Activated gamma-delta T cell (primary cell): ENCODE measurements at regions not wholly inside any gene's neighbourhood (a gene's known extent, or its start where the extent isn't known, plus 50 kb on each side); places are given as distances from the start of the nearest gene placed in this dataset.
"Not testable (repeated sequence)": the region's sequence is repeated elsewhere in the genome, so short reads cannot be mapped to it uniquely, and the experiment has no call there.

Source experiments
- DNase-seq: peaks from one replicate; lab custom pipeline; 2025; lab: John Stamatoyannopoulos, UW

DNA sequence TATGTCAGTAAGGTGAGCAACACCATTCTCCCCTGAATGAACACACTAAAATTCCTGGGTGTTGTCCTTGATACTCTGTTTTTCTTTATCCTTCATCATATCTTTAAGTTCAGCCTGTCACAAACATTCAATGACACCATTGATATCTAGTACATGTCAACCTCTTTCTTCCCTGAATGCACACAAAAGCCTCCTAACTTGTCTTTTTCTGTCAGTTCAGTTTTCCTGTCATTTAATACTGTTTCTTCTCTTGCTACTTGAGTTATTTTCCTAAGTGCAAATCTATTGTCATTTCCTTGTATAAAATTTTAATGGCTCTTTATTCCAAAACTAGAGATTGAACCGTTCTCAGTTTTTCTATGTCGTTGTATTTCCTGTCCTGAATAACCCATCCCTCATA lies 1107.6 kb upstream of the SLC39A10 start:
- DNase-seq, result no peak

DNA sequence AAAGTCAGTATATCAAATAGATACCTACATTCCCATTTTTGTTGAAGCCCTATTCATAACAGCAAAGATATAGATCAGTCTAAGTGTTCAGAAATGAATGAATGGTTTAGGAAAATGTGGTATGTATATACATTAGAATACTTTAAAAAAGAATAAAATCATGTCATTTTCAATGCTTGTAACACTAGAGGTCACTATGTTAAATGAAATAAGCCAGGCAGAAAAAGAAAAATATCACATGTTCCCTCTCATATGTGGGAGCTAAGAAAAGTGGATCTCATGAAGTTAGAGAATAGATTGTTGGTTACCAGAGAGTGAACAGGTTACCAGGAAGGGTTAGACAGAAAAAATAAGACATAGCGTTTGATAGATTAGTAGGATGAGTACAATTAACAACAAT lies 1111.0 kb upstream of the SLC39A10 start:
- no peak for DNase-seq

DNA sequence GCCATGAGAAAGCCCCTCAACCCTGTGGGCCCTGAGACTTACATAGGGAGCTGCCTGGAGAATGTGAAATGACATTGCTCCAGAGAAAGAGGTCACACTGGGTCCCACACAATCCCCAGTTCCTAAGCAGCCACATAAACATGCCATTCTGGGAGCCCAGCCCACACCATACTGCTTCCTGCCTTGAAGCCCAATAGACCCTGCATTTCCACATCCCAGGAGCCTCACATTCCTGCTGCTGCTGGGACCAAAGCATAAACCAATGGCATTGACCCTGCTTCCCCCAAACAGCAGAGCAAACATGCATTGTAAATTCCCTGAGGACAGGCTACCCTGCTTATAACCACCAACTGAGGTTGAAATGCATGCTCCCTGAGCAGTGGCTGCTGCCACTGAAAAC lies 1117.6 kb upstream of the SLC39A10 start:
- no peak for DNase-seq

DNA sequence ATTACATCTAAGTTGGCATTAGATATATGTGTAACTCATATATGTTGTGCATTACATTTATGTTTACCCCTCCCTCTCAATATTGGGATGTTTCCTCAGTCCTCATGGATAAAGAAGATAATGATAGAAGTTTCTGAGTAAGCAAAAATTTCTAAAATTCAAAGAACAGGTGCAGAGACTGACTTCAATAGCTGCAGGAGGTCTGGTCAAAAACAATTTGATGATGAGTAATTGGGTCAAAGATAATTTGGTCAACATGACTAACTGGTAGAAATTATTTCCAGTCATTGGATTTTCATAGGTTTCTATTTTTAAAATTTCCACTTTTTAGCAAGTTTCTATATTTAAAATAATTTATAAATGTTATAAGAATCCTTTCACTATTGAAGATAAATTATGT lies 1130.9 kb upstream of the SLC39A10 start:
- no peak for DNase-seq

DNA sequence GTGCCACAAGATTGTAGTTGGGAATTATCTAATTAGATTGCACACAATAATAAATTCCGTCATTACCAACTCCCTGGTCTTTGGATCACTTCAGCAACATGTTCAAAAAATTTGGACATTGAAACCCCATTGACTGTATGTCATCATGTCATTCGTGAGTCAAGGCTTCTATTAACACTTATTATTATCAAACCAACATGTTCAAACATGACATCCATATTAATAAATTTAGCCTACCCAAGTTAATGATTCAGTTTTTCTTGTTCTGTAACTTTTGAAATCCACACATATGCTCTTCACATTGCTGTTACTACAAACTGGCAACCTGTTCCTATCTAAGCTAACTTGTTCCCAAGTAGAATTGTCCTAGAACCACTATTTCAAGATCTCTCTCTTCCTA lies 1142.7 kb upstream of the SLC39A10 start:
- DNase-seq, result no peak

DNA sequence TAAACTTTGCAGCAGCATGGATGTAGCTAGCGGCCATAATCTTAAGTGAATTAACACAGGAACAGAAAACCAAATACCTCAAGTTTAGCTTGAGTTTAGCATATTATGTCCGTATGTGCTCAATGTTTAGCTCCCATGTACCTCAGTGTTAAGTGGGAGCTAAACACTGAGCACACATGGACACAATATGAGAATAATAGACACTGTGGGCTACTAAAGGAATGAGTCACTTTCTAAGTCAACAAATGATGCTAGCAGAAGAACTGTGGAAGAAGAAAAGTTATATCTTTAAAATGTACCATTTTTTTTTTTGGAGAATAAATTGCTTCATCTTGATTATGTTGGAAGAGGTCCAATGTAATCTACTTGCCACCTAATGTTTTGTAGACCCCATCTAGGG lies 1146.0 kb upstream of the SLC39A10 start:
- not testable (repeated sequence) for DNase-seq

DNA sequence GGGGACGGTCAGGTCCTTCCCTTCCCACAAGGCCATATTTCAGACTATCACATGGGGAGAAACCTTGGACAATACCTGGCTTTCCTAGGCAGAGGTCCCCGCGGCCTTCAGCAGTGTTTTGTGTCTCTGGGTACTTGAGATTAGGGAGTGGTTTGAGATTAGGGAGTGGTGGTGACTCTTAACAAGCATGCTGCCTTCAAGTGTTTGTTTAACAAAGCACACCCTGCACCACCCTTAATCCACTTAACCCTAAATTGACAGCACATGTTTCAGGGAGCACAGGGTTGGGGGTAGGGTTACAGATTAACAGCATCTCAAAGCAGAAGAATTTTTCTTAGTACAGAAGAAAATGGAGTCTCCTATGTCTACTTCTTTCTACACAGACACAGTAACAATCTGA lies 1152.2 kb upstream of the SLC39A10 start:
- not testable (repeated sequence) for DNase-seq

DNA sequence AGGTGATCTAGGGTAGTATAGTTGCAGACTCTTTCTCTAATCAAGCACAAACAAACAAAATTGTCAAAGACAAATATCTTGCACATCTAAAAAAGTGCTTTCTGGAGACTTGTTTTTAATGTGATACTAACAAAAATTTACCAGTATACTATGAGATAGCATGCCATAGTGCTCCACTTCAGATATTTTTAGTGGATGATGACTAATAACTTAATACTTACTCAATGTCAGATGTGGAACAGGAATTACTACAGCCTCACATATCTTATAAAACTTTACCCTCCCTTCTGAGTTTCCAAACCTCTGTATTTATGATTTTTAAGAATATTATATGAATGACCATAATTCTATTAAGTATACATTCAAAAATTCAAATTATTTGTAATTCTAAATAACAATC lies 1162.0 kb upstream of the SLC39A10 start:
- no peak for DNase-seq

DNA sequence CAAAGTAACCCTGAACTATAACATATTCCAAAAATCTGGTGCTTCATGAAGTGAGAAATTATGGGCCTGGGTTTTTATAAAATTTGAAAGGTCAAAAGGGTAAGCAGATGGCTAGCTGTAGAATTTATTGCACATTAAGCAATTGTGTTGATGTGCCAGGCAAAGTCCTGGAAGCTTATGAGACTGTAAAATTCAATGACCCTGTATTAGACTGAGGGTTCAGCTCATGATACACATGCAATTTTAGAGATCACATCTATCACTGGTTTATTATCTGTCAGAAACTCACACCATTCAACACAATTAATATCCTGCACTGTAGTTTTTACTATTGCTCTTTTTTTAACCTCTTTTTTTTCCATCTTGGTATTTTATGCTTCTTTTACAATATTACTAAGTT lies 1162.6 kb upstream of the SLC39A10 start:
- DNase-seq, result no peak

DNA sequence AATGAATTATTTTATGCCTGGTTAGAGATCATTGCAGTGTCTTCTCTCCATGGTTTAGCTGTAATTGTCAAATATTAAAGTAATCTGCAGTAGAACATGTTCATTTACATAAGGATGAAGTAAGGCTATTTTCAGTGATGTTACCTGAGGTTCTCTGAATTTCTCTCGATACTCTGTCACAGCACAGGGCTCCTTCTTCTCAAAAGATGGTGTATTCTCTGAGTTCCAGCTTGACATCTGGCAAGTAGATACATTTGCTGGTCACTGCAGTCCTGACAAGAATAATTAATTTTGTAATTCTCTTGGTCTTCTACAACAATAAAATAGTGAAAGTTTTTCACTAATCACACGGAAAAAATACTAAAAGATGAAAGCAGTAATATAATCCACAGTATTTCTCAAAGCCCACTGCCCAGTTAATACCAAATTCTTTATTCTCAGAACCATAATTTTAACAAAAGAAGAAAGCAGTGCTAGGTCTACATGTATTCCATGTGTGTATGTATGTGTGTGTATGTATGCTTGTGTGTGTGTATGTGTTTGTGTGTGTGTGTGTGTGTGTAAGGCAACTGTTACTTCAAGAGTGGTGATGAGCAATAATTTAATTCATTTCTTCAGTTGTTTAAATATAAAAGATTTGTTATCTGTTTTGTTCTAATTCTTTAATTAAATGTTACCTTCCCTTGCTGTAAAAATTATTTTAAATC lies 1165.5 kb upstream of the SLC39A10 start:
- no peak for DNase-seq

DNA sequence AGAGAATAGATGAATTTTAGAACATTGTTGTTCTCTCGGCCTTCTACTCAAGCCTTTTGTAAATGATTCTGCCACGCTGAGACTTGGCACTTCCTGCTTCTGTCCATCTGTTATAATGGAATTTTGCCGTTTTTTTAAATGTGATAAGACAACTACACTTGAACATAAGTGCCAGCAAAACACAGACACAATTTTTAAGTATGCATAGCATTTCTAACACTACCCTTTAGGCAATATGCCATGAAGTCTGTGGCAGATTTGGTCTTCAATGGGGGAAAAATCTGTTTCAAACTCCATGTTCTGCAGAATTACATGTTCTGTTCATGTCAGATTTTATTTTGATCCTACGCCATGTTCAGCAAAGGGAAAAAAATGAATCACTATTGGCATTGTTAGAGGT lies 1170.7 kb upstream of the SLC39A10 start:
- DNase-seq, result no peak

DNA sequence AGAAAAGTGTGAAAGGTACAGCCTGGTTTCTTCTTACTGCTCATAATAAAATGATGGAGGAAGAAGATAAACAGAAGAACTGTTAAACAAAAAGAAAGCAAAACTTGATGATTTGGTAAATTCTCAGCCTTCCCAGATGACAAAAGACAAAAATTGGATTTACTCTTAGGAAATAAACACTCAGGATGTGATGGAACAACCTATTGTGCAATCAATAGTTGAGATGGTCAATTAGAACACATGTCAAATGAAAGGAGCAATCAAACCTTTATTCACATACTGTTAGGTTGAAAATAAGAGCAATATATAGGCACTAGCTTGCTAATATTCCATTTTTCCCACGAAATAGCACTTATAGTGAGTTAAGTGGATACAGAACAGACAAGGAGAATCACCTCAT lies 1174.0 kb upstream of the SLC39A10 start:
- DNase-seq, result no peak

DNA sequence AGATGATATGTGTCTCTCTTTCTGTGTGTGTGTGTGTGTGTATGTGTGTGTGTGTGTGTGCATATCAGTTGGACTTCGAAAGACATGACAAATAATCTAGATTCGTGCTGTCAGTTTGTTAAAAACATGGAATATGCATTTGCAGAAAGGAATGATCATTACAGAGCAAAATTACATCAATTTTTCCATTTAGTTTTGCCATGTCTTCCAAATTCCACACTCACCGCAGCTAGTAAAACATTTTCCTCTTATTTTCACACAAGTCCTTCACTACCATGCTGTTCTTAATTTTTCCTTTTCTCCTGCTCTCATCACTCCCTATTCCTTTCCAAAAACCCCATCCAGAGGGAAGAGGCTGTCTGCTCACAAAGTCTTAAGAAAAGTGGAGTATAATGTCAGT lies 1191.4 kb upstream of the SLC39A10 start:
- no peak for DNase-seq

DNA sequence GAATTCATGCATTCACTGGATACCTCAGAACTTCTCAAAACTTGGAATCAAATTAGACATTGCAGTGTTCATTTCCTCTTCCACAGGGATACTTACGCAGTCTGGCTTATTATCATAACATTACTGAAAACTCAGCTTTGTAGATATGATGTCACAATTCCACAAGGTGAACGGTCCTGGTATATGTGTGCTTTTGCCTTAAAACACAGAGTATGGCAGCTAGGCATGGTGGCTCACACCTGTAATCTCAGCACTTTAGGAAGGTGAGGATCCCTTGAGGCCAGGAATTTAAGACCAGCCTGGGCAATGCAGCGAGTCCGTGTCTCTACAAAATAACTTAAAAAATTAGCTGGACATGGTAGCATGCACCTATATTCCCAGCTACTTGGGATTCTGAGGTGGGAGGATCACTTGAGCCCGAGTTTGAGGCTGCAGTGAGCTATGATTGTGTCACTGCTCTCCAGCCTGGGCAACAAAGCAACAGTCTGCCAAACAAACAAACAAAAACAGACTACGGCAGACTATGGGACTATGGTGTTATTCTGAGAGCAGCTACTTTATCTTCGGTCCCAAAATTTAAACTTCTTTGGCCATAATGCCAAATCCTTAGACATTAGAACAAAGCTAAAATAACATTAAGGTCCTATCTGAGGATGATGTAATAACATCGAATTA lies 1191.9 kb upstream of the SLC39A10 start:
- no peak for DNase-seq

DNA sequence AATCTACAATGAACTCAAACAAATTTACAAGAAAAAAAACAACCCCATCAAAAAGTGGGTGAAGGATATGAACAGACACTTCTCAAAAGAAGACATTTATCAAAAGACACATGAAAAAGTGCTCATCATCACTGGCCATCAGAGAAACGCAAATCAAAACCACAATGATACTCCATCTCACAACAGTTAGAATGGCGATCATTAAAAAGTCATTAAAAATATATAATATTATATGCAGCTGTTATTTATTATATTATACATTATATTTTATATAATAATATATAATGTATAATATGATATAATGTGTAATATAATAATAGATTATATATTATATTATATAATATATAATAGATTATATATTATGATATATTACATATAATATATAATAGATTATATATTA lies 1194.1 kb upstream of the SLC39A10 start:
- DNase-seq, result not testable (repeated sequence)

DNA sequence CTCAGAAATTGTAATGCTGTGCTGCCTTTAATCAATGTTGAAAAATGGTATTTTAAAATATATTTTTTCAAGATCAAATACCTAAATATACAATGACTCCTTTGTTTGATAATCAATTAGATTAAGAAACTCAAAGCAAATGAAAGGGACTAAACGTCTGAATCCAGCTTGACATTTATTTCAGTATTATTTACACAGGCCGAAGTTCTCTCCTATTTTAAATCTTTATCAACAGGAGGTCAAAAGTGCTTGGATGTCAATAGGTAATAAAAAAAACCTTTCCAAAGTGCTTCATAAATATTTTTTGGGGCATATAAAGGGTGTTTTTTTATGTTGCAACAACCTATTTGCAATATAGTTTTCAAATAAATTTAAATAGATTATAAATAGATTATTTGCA lies 1201.7 kb upstream of the SLC39A10 start:
- no peak for DNase-seq

DNA sequence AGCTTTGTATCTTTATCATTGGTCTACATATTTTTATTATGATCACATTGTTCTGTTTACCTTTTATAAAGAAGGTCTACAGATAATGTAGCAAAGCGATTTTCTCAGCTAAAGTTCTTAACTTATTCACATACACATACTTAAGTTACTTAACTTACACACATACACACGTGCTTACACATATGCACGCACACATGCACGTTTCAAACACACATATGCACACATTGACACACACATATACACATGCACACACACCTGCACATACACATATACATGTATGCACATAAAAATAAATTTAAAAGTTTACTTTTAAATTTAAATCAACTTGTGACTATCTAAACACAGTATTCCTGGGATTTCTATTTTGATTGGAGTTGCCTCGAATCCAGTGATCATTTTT lies 1204.5 kb upstream of the SLC39A10 start:
- no peak for DNase-seq

DNA sequence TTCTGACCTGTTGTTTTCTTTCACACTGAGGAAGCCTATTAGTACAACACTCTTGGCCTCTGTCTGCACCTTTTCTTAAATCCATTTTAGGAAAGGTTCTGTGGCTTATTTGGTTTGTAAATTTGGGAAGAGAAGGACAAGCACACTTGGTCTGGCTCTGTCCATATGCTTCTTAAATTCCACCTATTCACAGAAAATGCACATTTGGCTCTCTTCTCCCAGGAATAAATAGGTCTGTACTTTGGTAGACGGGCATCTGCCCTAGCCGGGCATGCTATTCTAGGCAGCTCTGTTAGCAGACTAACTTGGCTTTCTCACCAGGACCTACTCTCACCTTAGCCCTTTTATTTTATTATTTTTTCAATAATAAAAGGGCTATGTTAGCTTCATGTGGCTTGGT lies 1211.8 kb upstream of the SLC39A10 start:
- DNase-seq, result no peak

DNA sequence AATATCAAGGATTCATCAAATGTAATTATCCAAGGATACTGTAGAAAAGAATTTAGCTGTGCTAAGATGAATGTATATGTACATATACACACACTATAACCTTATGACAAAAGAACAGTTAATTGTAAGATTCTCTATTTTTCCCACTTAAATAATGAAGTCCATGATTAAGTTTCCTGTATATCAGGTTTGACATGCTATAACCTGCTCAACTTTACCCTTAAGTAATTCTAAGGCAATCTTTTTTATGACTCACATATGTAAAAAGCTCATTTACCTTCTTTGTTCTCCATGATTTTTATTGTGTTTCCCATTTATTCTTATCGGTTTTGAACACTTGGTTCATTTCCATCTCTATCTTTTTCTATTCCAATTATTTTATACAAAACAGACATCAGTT lies 1213.1 kb upstream of the SLC39A10 start:
- no peak for DNase-seq

DNA sequence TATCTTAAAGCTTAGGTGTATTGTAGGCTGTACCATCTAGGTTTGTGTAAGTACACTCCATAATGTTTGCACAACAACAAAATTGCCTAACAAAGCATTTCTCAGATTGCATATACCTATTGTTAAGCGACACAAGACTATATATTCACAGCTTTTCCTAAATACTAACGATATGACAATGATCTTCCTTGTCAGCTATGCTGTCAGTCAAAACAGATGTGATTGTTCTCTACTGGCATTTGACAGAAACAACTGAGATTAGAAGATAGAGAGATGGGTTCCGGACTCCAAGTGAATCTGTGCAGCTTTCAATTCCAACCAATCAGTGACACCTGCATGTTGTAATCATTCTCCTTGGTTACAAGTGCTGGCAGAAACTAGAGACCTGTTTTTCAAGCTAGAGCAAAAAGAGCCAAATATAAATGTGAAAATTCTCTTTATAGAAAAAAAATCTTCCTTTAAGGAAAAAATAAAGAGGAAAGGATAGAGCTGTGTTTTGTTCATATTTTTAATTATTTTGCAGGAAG lies 1232.3 kb upstream of the SLC39A10 start:
- no peak for DNase-seq

DNA sequence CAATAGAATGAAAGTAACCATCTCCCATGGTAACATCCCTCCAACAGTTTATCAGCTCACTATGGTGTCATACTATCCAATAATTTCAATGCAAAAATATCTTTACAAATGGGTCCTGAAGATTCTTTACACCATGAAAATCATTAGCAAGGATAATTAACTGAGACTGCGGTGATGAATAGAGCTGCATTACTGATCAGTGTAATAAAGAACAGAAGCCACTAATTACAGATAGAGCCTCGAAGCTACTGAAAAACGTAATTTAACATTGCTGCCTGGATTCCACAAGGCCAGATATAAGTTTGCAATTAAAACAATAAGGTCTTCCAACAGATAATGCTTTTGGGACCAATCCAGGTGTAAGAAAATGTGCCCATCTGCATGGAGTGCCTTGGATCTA lies 1245.8 kb upstream of the SLC39A10 start:
- DNase-seq, result no peak

DNA sequence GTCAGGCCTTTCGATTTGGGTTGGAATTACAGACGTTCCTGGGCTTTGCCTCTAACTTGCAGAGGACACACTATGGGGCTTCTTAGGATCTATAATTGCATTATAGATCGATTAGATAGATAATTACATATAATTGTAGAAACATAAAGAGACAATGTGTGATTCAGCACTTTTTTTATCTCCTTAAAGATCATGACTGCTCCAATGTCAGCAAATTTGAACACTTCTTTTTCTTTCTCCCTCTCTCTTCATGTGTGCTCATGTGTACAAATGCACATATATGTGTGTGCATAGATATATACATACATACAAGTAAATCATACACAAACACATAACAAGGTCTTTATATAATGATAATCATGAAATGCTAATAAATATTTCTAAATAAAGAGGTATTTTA lies 1261.2 kb upstream of the SLC39A10 start:
- no peak for DNase-seq

DNA sequence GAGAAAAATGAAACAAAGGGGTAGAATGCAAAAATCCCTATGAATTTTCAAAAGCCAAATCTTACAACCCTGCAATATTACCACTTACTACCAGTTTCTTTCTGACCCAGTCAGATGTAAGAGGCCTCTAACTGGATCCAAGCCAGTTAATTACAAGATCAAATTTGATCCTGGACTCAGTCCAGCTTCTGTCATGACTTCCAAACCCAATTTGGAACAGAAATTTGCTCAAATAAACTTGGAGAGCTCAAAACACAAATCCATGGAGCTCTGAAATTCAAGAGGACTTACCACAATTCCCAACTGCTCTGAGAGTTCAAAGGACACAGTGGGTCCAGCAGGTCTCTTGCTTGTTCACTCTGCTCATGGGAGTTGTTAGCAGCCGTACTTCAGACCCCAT lies 1271.7 kb upstream of the SLC39A10 start:
- no peak for DNase-seq

DNA sequence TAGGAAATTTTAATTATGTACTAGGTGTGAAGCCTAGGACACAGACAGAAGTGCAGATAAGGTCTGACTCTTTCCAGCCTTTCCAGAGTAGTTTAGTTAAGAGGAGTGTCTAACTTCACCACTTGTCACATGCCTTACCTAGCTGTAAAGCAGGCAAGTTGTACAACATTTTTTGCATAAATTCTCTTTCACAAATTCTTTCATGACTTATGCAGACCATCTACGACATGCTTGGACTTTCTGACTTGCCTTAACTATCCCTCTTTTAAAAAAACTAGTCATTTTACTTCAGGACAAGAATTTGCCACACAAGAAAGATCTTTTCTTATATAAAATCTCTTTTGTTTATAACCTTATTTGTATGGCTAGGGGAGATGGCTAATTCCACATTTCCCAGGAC lies 1273.6 kb upstream of the SLC39A10 start:
- DNase-seq, result no peak
